ENCODE measurements at regions not wholly inside any gene's neighbourhood (a gene's known extent, or its start where the extent isn't known, plus 50 kb on each side); places are given as distances from the start of the nearest gene placed in this dataset.

- TF ChIP-seq CTCF (conservative IDR thresholded peaks at IDR 0.05 in 1 of 2, IDR thresholded peaks at IDR 0.05 in 1 of 2; ENCODE audit: low read depth in 1 of 2, low read length in 2 of 2): no peak
- no peak for TF ChIP-seq EZH2 (IDR thresholded peaks at IDR 0.05; ENCODE audit: low read length, missing control alignments)
Observed at GRCh38 chr18:61096226-61096625, 237.0 kb upstream of the CDH20 start.

Measured in fibroblast of lung (primary cell).